Activated T-helper 17 cell treated with anti-CD3 and anti-CD28 coated beads, Interleukin-2, amount 50 U/mL, for 72 hours (primary cell): ENCODE measurements at regions not wholly inside any gene's neighbourhood (a gene's known extent, or its start where the extent isn't known, plus 50 kb on each side); places are given as distances from the start of the nearest gene placed in this dataset.

Source experiments
- ATAC-seq: fragments of 150-1000 bp; cut with Tn5 transposase; replicated peaks from 2 replicates; pipeline ENCODE4 v1.10.0; 2021; ENCODE audit warnings: mild to moderate bottlenecking, moderate library complexity
- H3K27ac Mint-ChIP-seq: one replicate; pipeline ENCODE4 v1.8.0; 2022; ENCODE audit warnings: mixed read lengths
- H3K27me3 Mint-ChIP-seq: one replicate; pipeline ENCODE4 v1.8.0; 2022; ENCODE audit warnings: mixed read lengths
- H3K36me3 Mint-ChIP-seq: one replicate; pipeline ENCODE4 v1.8.0; 2022; ENCODE audit warnings: low read depth, mild to moderate bottlenecking, mixed read lengths
- H3K4me1 Mint-ChIP-seq: one replicate; pipeline ENCODE4 v1.8.0; 2022; ENCODE audit warnings: mixed read lengths
- H3K4me3 Mint-ChIP-seq: one replicate; pipeline ENCODE4 v1.8.0; 2022; ENCODE audit warnings: mild to moderate bottlenecking, mixed read lengths
- H3K9me3 Mint-ChIP-seq: one replicate; pipeline ENCODE4 v1.8.0; 2022; ENCODE audit warnings: mixed read lengths

- peak; percentile 78 for ATAC-seq
- no peaks in the 10 kb centered on the region for H3K9me3 Mint-ChIP-seq
Measured at GRCh38 chr2:195486987-195487644, 169.9 kb upstream of the SLC39A10 start.

GRCh38 chr2:195486520-195486919 is 170.5 kb upstream of the SLC39A10 start:
- no peak overlapping the region for H3K27ac Mint-ChIP-seq
- H3K27me3 Mint-ChIP-seq = no peaks in the 10 kb centered on the region
- no peaks in the 10 kb centered on the region for H3K9me3 Mint-ChIP-seq
- peak; percentile 74 for ATAC-seq
- H3K4me3 Mint-ChIP-seq = peak overlapping the region; percentile 24
- no peaks in the 10 kb centered on the region for H3K36me3 Mint-ChIP-seq
- no peaks in the 10 kb centered on the region for H3K4me1 Mint-ChIP-seq

More at GRCh38 chr2:195486987-195487644, 169.9 kb upstream of the SLC39A10 start:
- Mint-ChIP-seq H3K27ac (no peak overlapping the region), H3K4me1 (no peaks in the 10 kb centered on the region), H3K36me3 (no peaks in the 10 kb centered on the region), H3K27me3 (no peaks in the 10 kb centered on the region), H3K4me3 (peak overlapping the region; percentile 24)

GRCh38 chr2:195482010-195482409 is 175.0 kb upstream of the SLC39A10 start:
- Mint-ChIP-seq H3K4me3 (no peak overlapping the region), H3K4me1 (peaks cover 13% of the 10 kb centered on the region), H3K9me3 (peaks cover 4% of the 10 kb centered on the region), H3K27me3 (peaks cover 3% of the 10 kb centered on the region), H3K27ac (no peak overlapping the region), H3K36me3 (no peaks in the 10 kb centered on the region)
- no peak for ATAC-seq

GRCh38 chr2:195480121-195480520 is 176.9 kb upstream of the SLC39A10 start:
- H3K27me3 Mint-ChIP-seq = peaks cover 3% of the 10 kb centered on the region
- no peak overlapping the region for H3K27ac Mint-ChIP-seq
- peaks cover 13% of the 10 kb centered on the region for H3K4me1 Mint-ChIP-seq
- H3K4me3 Mint-ChIP-seq = no peak overlapping the region
- H3K36me3 Mint-ChIP-seq = no peaks in the 10 kb centered on the region
- peaks cover 4% of the 10 kb centered on the region for H3K9me3 Mint-ChIP-seq
- ATAC-seq = no peak

- no peaks in the 10 kb centered on the region for H3K36me3 Mint-ChIP-seq
- H3K4me1 Mint-ChIP-seq = peaks cover 13% of the 10 kb centered on the region
- peaks cover 4% of the 10 kb centered on the region for H3K9me3 Mint-ChIP-seq
- H3K27ac Mint-ChIP-seq = no peak overlapping the region
- peaks cover 3% of the 10 kb centered on the region for H3K27me3 Mint-ChIP-seq
- ATAC-seq = no peak
- H3K4me3 Mint-ChIP-seq = no peak overlapping the region
Measured at GRCh38 chr2:195479407-195479806, 177.6 kb upstream of the SLC39A10 start.

- H3K27me3 Mint-ChIP-seq = peaks cover 3% of the 10 kb centered on the region
- peaks cover 4% of the 10 kb centered on the region for H3K9me3 Mint-ChIP-seq
- H3K4me1 Mint-ChIP-seq = peaks cover 13% of the 10 kb centered on the region
- no peak overlapping the region for H3K4me3 Mint-ChIP-seq
- ATAC-seq = peak; percentile 38
- H3K27ac Mint-ChIP-seq = peak overlapping the region; percentile 39
- no peaks in the 10 kb centered on the region for H3K36me3 Mint-ChIP-seq
Measured at GRCh38 chr2:195477996-195478382, 179.0 kb upstream of the SLC39A10 start.

- Mint-ChIP-seq H3K27ac (peak overlapping the region; percentile 39), H3K4me1 (peaks cover 13% of the 10 kb centered on the region), H3K27me3 (peaks cover 3% of the 10 kb centered on the region), H3K36me3 (no peaks in the 10 kb centered on the region), H3K9me3 (peaks cover 4% of the 10 kb centered on the region), H3K4me3 (no peak overlapping the region)
- ATAC-seq = peak; percentile 91
Measured at GRCh38 chr2:195477248-195477995, 179.6 kb upstream of the SLC39A10 start.

GRCh38 chr2:195475336-195475735 is 181.7 kb upstream of the SLC39A10 start:
- ATAC-seq = no peak
- Mint-ChIP-seq H3K27me3 (no peaks in the 10 kb centered on the region), H3K4me3 (no peak overlapping the region), H3K9me3 (no peaks in the 10 kb centered on the region), H3K36me3 (no peaks in the 10 kb centered on the region), H3K4me1 (peaks cover 13% of the 10 kb centered on the region), H3K27ac (no peak overlapping the region)

GRCh38 chr2:195473862-195474261 is 183.2 kb upstream of the SLC39A10 start:
- H3K36me3 Mint-ChIP-seq = no peaks in the 10 kb centered on the region
- H3K9me3 Mint-ChIP-seq = no peaks in the 10 kb centered on the region
- H3K4me1 Mint-ChIP-seq = peaks cover 13% of the 10 kb centered on the region
- H3K4me3 Mint-ChIP-seq = no peak overlapping the region
- ATAC-seq = no peak
- no peaks in the 10 kb centered on the region for H3K27me3 Mint-ChIP-seq
- no peak overlapping the region for H3K27ac Mint-ChIP-seq

- no peak for ATAC-seq
- peaks cover 6% of the 10 kb centered on the region for H3K4me1 Mint-ChIP-seq
- H3K36me3 Mint-ChIP-seq = no peaks in the 10 kb centered on the region
- no peak overlapping the region for H3K4me3 Mint-ChIP-seq
- H3K27me3 Mint-ChIP-seq = no peaks in the 10 kb centered on the region
- no peak overlapping the region for H3K27ac Mint-ChIP-seq
- H3K9me3 Mint-ChIP-seq = no peaks in the 10 kb centered on the region
Measured at GRCh38 chr2:195472501-195473234, 184.4 kb upstream of the SLC39A10 start.

GRCh38 chr2:195471807-195472206 is 185.2 kb upstream of the SLC39A10 start:
- no peak for ATAC-seq
- H3K4me3 Mint-ChIP-seq = no peak overlapping the region

GRCh38 chr2:195471163-195471562 is 185.9 kb upstream of the SLC39A10 start:
- Mint-ChIP-seq H3K27ac (no peak overlapping the region), H3K36me3 (no peaks in the 10 kb centered on the region), H3K4me3 (no peak overlapping the region), H3K9me3 (no peaks in the 10 kb centered on the region), H3K27me3 (no peaks in the 10 kb centered on the region), H3K4me1 (no peaks in the 10 kb centered on the region)
- ATAC-seq = no peak

More at GRCh38 chr2:195471807-195472206, 185.2 kb upstream of the SLC39A10 start:
- Mint-ChIP-seq H3K4me1 (no peaks in the 10 kb centered on the region), H3K27me3 (no peaks in the 10 kb centered on the region), H3K9me3 (no peaks in the 10 kb centered on the region), H3K36me3 (no peaks in the 10 kb centered on the region), H3K27ac (no peak overlapping the region)

GRCh38 chr2:195470622-195471021 is 186.4 kb upstream of the SLC39A10 start:
- Mint-ChIP-seq H3K4me3 (no peak overlapping the region), H3K9me3 (peaks cover 5% of the 10 kb centered on the region), H3K36me3 (no peaks in the 10 kb centered on the region), H3K4me1 (no peaks in the 10 kb centered on the region), H3K27me3 (no peaks in the 10 kb centered on the region), H3K27ac (no peak overlapping the region)
- ATAC-seq = no peak

- Mint-ChIP-seq H3K4me1 (no peaks in the 10 kb centered on the region), H3K4me3 (no peak overlapping the region), H3K27ac (no peak overlapping the region), H3K36me3 (no peaks in the 10 kb centered on the region), H3K9me3 (peaks cover 5% of the 10 kb centered on the region), H3K27me3 (no peaks in the 10 kb centered on the region)
- ATAC-seq = no peak
Measured at GRCh38 chr2:195468771-195469170, 188.3 kb upstream of the SLC39A10 start.

GRCh38 chr2:195466427-195466826 is 190.6 kb upstream of the SLC39A10 start:
- no peak overlapping the region for H3K27ac Mint-ChIP-seq
- H3K36me3 Mint-ChIP-seq = no peaks in the 10 kb centered on the region
- H3K4me3 Mint-ChIP-seq = no peak overlapping the region
- H3K9me3 Mint-ChIP-seq = peaks cover 8% of the 10 kb centered on the region
- ATAC-seq = no peak
- H3K27me3 Mint-ChIP-seq = no peaks in the 10 kb centered on the region
- no peaks in the 10 kb centered on the region for H3K4me1 Mint-ChIP-seq
